ENCODE measurements at regions not wholly inside any gene's neighbourhood (a gene's known extent, or its start where the extent isn't known, plus 50 kb on each side); places are given as distances from the start of the nearest gene placed in this dataset.
"Not testable (repeated sequence)": the region's sequence is repeated elsewhere in the genome, so short reads cannot be mapped to it uniquely, and the experiment has no call there.

GRCh38 chr14:55912344-55912743 lies 205.9 kb upstream of the PELI2 start:
- DNase-seq, result no peak
- Mint-ChIP-seq H3K27me3 (ENCODE audit: unreplicated experiment) (peaks cover under 1% of the 10 kb centered on the region), H3K9me3 (ENCODE audit: unreplicated experiment) (peaks cover 2% of the 10 kb centered on the region), H3K36me3 (ENCODE audit: unreplicated experiment) (peaks cover 9% of the 10 kb centered on the region), H3K4me1 (ENCODE audit: low read depth, unreplicated experiment) (peaks cover 17% of the 10 kb centered on the region), H3K27ac (ENCODE audit: unreplicated experiment) (no peak overlapping the region), H3K4me3 (ENCODE audit: unreplicated experiment) (no peak overlapping the region)
- TF ChIP-seq, protein P1, sequence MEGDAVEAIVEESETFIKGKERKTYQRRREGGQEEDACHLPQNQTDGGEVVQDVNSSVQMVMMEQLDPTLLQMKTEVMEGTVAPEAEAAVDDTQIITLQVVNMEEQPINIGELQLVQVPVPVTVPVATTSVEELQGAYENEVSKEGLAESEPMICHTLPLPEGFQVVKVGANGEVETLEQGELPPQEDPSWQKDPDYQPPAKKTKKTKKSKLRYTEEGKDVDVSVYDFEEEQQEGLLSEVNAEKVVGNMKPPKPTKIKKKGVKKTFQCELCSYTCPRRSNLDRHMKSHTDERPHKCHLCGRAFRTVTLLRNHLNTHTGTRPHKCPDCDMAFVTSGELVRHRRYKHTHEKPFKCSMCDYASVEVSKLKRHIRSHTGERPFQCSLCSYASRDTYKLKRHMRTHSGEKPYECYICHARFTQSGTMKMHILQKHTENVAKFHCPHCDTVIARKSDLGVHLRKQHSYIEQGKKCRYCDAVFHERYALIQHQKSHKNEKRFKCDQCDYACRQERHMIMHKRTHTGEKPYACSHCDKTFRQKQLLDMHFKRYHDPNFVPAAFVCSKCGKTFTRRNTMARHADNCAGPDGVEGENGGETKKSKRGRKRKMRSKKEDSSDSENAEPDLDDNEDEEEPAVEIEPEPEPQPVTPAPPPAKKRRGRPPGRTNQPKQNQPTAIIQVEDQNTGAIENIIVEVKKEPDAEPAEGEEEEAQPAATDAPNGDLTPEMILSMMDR (IDR thresholded peaks at IDR 0.05; ENCODE audit: partially characterized antibody, unreplicated experiment), result no peak

DNA sequence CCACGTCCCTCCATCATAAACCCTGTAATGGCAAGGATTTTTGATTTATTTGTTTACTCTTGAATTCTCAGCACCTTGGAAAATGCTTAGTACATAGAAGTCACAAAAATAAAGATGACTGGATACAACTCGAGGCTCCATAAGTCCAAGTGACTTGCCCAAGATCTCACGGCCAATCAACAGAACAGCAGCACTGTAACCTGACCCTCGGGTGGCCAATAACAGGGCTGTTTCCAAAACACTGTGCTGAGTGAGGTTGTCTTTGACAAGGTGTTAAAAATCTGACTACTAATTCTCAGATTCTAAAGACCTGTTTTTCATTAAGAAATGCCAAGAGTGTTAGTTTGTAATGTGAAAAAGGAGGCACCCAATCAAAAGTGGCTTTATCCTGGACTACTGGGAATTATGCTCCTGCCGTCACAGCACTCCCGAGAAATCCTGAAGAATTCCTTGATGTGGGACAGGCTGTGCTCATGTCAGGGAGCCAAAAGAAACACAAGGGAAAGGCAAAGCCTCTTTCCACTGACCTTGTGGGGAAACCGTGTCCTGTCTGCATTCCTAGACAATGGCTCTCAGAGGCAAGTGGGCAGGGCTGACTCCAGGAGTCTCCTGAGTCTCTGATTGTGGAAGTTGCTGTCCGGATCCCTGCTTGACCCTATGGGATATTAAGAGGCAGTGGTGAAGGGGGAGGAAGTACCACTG lies 204.7 kb upstream of the PELI2 start:
- peaks cover 2% of the 10 kb centered on the region for H3K9me3 Mint-ChIP-seq (ENCODE audit: unreplicated experiment)
- TF ChIP-seq, protein P1 (IDR thresholded peaks at IDR 0.05; ENCODE audit: partially characterized antibody, unreplicated experiment), result no peak
- peaks cover 16% of the 10 kb centered on the region for H3K4me1 Mint-ChIP-seq (ENCODE audit: low read depth, unreplicated experiment)
- DNase-seq, result no peak
- H3K36me3 Mint-ChIP-seq (ENCODE audit: unreplicated experiment), result peaks cover 9% of the 10 kb centered on the region
- H3K27ac Mint-ChIP-seq (ENCODE audit: unreplicated experiment), result no peak overlapping the region
- no peak overlapping the region for H3K4me3 Mint-ChIP-seq (ENCODE audit: unreplicated experiment)
- H3K27me3 Mint-ChIP-seq (ENCODE audit: unreplicated experiment), result peaks cover 3% of the 10 kb centered on the region

DNA sequence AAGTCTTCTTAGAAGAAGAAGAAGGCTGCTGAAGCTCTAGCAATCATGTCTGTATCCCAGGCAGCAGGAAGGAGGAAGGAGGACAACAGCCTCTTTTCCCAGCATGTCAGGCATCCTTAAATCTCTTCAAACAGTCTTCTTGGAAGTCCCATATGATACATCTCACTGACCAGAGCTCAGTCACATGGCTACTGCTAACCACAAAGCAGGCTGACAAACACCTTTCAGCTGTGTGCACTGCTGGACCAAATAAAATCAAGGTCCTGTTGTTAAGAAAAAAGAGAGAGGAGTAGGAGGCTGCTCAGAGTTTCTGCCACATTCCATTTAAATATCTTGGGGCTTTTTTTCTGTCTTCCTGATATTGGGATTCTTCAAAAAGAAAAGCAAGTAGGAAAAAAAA lies 203.4 kb upstream of the PELI2 start:
- Mint-ChIP-seq H3K36me3 (ENCODE audit: unreplicated experiment) (peaks cover 9% of the 10 kb centered on the region), H3K9me3 (ENCODE audit: unreplicated experiment) (peaks cover 5% of the 10 kb centered on the region), H3K27ac (ENCODE audit: unreplicated experiment) (no peak overlapping the region), H3K27me3 (ENCODE audit: unreplicated experiment) (peaks cover 3% of the 10 kb centered on the region), H3K4me3 (ENCODE audit: unreplicated experiment) (no peak overlapping the region), H3K4me1 (ENCODE audit: low read depth, unreplicated experiment) (peaks cover 14% of the 10 kb centered on the region)
- TF ChIP-seq, protein P1 (IDR thresholded peaks at IDR 0.05; ENCODE audit: partially characterized antibody, unreplicated experiment), result no peak
- DNase-seq, result no peak

- Mint-ChIP-seq H3K9me3 (ENCODE audit: unreplicated experiment) (peaks cover 5% of the 10 kb centered on the region), H3K36me3 (ENCODE audit: unreplicated experiment) (peaks cover 9% of the 10 kb centered on the region), H3K4me3 (ENCODE audit: unreplicated experiment) (no peak overlapping the region), H3K27ac (ENCODE audit: unreplicated experiment) (no peak overlapping the region), H3K4me1 (ENCODE audit: low read depth, unreplicated experiment) (peaks cover 14% of the 10 kb centered on the region), H3K27me3 (ENCODE audit: unreplicated experiment) (peaks cover 3% of the 10 kb centered on the region)
- TF ChIP-seq, protein P1 (IDR thresholded peaks at IDR 0.05; ENCODE audit: partially characterized antibody, unreplicated experiment), result no peak
- no peak for DNase-seq
These were observed 202.8 kb upstream of the PELI2 start for GRCh38 chr14:55915456-55915855.

DNA sequence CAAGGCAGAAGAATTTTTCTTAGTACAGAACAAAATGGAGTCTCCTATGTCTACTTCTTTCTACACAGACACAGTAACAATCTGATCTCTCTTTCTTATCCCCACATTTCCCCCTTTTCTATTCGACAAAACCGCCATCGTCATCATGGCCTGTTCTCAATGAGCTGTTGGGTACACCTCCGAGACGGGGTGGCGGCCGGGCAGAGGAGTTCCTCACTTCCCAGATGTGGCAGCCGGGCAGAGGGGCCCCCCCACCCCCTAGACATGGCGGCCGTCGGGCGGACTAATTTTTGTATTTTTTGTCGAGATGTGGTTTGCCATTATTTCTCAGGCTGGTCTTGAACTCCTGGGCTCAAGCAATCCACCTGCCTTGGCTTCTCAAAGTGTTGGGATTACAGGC lies 198.4 kb upstream of the PELI2 start:
- H3K36me3 Mint-ChIP-seq (ENCODE audit: unreplicated experiment); H3K27me3 Mint-ChIP-seq (ENCODE audit: unreplicated experiment); H3K4me3 Mint-ChIP-seq (ENCODE audit: unreplicated experiment); H3K27ac Mint-ChIP-seq (ENCODE audit: unreplicated experiment); DNase-seq; H3K9me3 Mint-ChIP-seq (ENCODE audit: unreplicated experiment); H3K4me1 Mint-ChIP-seq (ENCODE audit: low read depth, unreplicated experiment): not testable (repeated sequence)

Data from glutamatergic neuron (in vitro differentiated cells).